Peyer's patch (tissue), 4 donors: ENCODE measurements at regions not wholly inside any gene's neighbourhood (a gene's known extent, or its start where the extent isn't known, plus 50 kb on each side); places are given as distances from the start of the nearest gene placed in this dataset.

ENCODE experiments used
- DNase-seq, 3 donors: peaks; one replicate each; pipeline ENCODE4 v3.0.0-alpha.2; 2017 to 2019
- H3K27ac ChIP-seq, 4 donors: fragments of 200-600 bp; sonication (generic); one replicate each; pipeline ENCODE4 v1.5.1; 2016 to 2019
- H3K27me3 ChIP-seq, 2 donors: fragments of 200-600 bp; sonication (generic); one replicate each; pipeline ENCODE4 v1.5.1; 2019
- H3K36me3 ChIP-seq, 3 donors: fragments of 200-600 bp; sonication (generic); one replicate each; pipeline ENCODE4 v1.5.1; 2016 to 2019
- H3K4me1 ChIP-seq, 4 donors: fragments of 200-600 bp; sonication (generic); one replicate each; pipeline ENCODE4 v1.5.1; 2016 to 2019
- H3K4me3 ChIP-seq, 4 donors: fragments of 200-600 bp; sonication (generic); 1 replicate in 3 of 4; 2 replicates in 1 of 4; pipeline ENCODE4 v1.5.1; 2016 to 2019; ENCODE audit warnings: mild to moderate bottlenecking in 1 of 4
- H3K9me3 ChIP-seq, 4 donors: fragments of 200-600 bp; sonication (generic); one replicate each; pipeline ENCODE4 v1.5.1; 2016 to 2019; ENCODE audit warnings: mild to moderate bottlenecking in 1 of 4
- POLR2A ChIP-seq, 2 donors: fragments of 450-650 bp; IDR thresholded peaks; one replicate each; pipeline ENCODE4 v1.5.1; 2017; ENCODE audit warnings: antibody characterized with exemption in 2 of 2, mild to moderate bottlenecking in 2 of 2, moderate library complexity in 2 of 2
- TF ChIP-seq, protein P1 (sequence below), 6 experiments: fragments of 450-650 bp in 4 of 6; fragments of 200-600 bp in 2 of 6; sonication (generic) in 1 of 6; IDR thresholded peaks; one replicate each; pipeline ENCODE4 v1.5.1; 2017 to 2019; ENCODE audit warnings: antibody characterized with exemption in 6 of 6, mild to moderate bottlenecking in 3 of 6, moderate library complexity in 1 of 6

DNA sequence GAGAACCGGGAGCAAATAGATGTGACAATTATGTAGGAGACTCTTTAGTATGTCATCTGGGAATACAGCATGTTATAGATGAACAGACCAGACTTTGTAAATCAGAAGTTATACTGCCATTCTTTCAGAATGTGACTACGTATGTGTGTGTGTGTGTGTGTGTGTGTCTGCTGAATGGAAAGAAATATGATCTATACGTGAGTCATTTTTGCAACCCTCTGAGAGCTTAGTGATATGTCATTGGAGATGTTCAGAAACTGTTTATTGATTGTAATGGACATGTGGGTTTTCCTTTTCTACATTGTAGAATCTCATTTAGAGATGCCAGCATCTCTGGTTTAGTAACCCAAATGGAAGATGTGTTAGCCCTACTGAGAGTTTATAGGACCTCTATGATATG, 731.5 kb downstream of the TLE1 start:
- TF ChIP-seq, protein P1, sequence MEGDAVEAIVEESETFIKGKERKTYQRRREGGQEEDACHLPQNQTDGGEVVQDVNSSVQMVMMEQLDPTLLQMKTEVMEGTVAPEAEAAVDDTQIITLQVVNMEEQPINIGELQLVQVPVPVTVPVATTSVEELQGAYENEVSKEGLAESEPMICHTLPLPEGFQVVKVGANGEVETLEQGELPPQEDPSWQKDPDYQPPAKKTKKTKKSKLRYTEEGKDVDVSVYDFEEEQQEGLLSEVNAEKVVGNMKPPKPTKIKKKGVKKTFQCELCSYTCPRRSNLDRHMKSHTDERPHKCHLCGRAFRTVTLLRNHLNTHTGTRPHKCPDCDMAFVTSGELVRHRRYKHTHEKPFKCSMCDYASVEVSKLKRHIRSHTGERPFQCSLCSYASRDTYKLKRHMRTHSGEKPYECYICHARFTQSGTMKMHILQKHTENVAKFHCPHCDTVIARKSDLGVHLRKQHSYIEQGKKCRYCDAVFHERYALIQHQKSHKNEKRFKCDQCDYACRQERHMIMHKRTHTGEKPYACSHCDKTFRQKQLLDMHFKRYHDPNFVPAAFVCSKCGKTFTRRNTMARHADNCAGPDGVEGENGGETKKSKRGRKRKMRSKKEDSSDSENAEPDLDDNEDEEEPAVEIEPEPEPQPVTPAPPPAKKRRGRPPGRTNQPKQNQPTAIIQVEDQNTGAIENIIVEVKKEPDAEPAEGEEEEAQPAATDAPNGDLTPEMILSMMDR (IDR thresholded peaks at IDR 0.05), result no peak
- TF ChIP-seq POLR2A (IDR thresholded peaks at IDR 0.05), result no peak
- no peaks in the 10 kb centered on the region for H3K4me1 ChIP-seq
- H3K27me3 ChIP-seq, result no peaks in the 10 kb centered on the region
- H3K9me3 ChIP-seq, result no peaks in the 10 kb centered on the region
- no peak overlapping the region for H3K4me3 ChIP-seq
- no peak for DNase-seq
- no peak overlapping the region for H3K27ac ChIP-seq
- no peaks in the 10 kb centered on the region for H3K36me3 ChIP-seq

DNA sequence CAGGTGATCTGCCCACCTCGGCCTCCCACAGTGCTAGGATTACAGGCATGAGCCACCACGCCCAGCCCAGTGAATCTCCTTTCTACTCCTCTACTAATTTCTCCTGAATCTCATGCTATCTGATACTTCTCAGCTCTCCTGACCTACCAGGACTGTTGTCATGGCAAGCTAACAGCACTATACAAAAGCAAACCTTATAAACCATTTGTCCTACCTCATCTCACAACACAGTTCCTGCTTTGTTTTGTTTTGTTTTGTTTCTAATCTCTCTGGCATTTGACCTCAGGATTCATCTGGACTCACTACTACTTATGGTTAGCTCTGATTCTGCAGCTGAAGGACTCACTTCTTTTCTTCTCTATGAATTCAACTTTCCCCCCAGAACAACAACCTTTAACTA, 734.8 kb downstream of the TLE1 start:
- no peak overlapping the region for H3K4me3 ChIP-seq
- H3K4me1 ChIP-seq, result no peaks in the 10 kb centered on the region
- H3K27ac ChIP-seq, result no peak overlapping the region
- TF ChIP-seq, protein P1 (IDR thresholded peaks at IDR 0.05), result no peak
- TF ChIP-seq POLR2A (IDR thresholded peaks at IDR 0.05), result no peak
- no peak for DNase-seq
- H3K36me3 ChIP-seq, result no peaks in the 10 kb centered on the region
- no peaks in the 10 kb centered on the region for H3K9me3 ChIP-seq
- H3K27me3 ChIP-seq, result no peaks in the 10 kb centered on the region

DNA sequence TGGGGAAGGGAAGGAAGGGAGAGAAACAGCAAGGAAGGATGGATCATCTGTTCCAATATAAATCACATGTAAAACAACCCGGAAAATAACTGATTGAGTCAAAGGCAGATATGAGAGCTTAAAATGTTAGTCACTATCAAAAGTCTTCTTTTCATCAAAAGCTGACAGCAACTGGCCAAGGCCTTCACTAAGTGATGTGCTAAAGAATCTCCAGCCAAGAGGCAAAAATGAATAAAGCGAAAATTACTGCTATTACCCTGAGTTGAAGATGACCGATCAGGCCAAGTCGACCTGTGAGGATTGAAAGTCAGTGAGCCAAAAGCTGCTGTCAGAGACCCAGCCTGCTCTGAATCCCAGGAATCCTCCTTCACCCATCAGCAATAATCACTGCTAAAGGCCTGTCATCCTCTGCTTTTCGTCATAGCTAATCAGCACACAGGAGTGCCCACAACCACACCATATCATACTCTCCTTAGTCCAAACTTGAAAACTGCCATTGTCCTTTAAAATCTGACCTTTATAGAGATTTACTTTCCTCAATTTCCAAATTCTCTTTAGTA, 736.9 kb downstream of the TLE1 start:
- DNase-seq, result no peak
- Histone ChIP-seq H3K4me3 (no peak overlapping the region), H3K27me3 (no peaks in the 10 kb centered on the region), H3K27ac (no peak overlapping the region), H3K36me3 (no peaks in the 10 kb centered on the region), H3K4me1 (no peaks in the 10 kb centered on the region), H3K9me3 (no peaks in the 10 kb centered on the region)
- no peak for TF ChIP-seq POLR2A (IDR thresholded peaks at IDR 0.05)
- TF ChIP-seq, protein P1 (IDR thresholded peaks at IDR 0.05), result no peak

DNA sequence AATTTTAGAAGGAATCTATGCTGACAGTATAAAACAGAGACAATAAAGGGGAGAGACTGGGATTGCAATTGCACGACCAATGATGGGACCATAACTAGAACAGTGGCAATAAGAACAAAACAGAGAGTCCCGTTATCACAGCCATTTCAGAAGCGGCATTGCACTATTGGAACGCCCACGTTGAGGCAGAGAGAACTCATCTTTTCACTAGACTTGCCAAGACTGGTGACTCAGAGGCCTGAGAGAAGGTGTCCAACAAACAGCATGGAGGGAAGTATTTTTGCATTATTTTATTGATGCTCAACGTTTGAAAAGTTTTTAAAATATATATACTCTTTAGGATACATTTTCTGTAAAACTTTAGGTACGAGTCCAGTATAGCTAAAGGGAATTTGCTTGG, 737.7 kb downstream of the TLE1 start:
- no peak overlapping the region for H3K27ac ChIP-seq
- TF ChIP-seq POLR2A (IDR thresholded peaks at IDR 0.05), result no peak
- TF ChIP-seq, protein P1 (IDR thresholded peaks at IDR 0.05), result no peak
- no peaks in the 10 kb centered on the region for H3K4me1 ChIP-seq
- no peaks in the 10 kb centered on the region for H3K9me3 ChIP-seq
- no peak overlapping the region for H3K4me3 ChIP-seq
- H3K27me3 ChIP-seq, result no peaks in the 10 kb centered on the region
- no peak for DNase-seq
- no peaks in the 10 kb centered on the region for H3K36me3 ChIP-seq

DNA sequence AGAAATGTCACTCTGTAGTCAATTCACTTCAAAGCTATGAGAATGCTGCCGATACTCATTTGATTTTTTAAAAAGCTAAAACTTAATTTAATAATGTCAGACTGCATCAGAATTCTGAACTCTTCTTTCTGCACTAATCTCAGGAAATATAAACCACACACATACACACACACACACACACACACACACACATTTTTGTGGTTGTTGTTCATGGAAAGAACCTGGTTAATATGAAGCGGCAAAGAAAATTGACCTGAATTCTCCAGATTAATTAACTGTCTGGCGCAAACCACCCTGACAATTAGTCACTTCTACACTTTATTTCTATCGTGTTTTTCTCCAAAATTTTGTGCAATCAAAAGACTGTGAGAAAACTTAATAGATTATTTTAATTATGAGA, 740.5 kb downstream of the TLE1 start:
- H3K27ac ChIP-seq, result no peak overlapping the region

More for the DNA sequence above, 740.5 kb downstream of the TLE1 start:
- no peaks in the 10 kb centered on the region for H3K4me1 ChIP-seq
- H3K27me3 ChIP-seq, result no peaks in the 10 kb centered on the region
- no peaks in the 10 kb centered on the region for H3K36me3 ChIP-seq
- no peak for DNase-seq
- TF ChIP-seq, protein P1 (IDR thresholded peaks at IDR 0.05), result no peak
- TF ChIP-seq POLR2A (IDR thresholded peaks at IDR 0.05), result no peak
- no peak overlapping the region for H3K4me3 ChIP-seq
- H3K9me3 ChIP-seq, result no peaks in the 10 kb centered on the region
